Putamen (tissue), 1 donor: ENCODE measurements at regions not wholly inside any gene's neighbourhood (a gene's known extent, or its start where the extent isn't known, plus 50 kb on each side); places are given as distances from the start of the nearest gene placed in this dataset.
"Not testable (repeated sequence)": the region's sequence is repeated elsewhere in the genome, so short reads cannot be mapped to it uniquely, and the experiment has no call there.

ENCODE experiments used
- DNase-seq: peaks from one replicate; pipeline ENCODE4 v3.0.0-alpha.2; 2016; ENCODE audit warnings: low spot score

- DNase-seq = no peak
These were observed 1273.6 kb upstream of the SLC39A10 start for GRCh38 chr2:194383401-194383800.

- no peak for DNase-seq
These were observed 1274.8 kb upstream of the SLC39A10 start for GRCh38 chr2:194382221-194382620.

GRCh38 chr2:194380011-194380410, 1277.0 kb upstream of the SLC39A10 start:
- DNase-seq = no peak

GRCh38 chr2:194367390-194367789, 1289.6 kb upstream of the SLC39A10 start:
- not testable (repeated sequence) for DNase-seq

- DNase-seq = no peak
These were observed 1293.1 kb upstream of the SLC39A10 start for GRCh38 chr2:194363878-194364277.

GRCh38 chr2:194363295-194363694, 1293.7 kb upstream of the SLC39A10 start:
- DNase-seq = no peak

- DNase-seq = no peak
These were observed 1304.5 kb upstream of the SLC39A10 start for GRCh38 chr2:194352505-194352904.

GRCh38 chr2:194346193-194346592, 1310.8 kb upstream of the SLC39A10 start:
- DNase-seq = no peak

GRCh38 chr2:194345347-194345746, 1311.7 kb upstream of the SLC39A10 start:
- no peak for DNase-seq

GRCh38 chr2:194343167-194343566, 1313.9 kb upstream of the SLC39A10 start:
- no peak for DNase-seq

- no peak for DNase-seq
These were observed 1324.1 kb upstream of the SLC39A10 start for GRCh38 chr2:194332799-194333490.

GRCh38 chr2:194328456-194328855, 1328.6 kb upstream of the SLC39A10 start:
- DNase-seq = no peak

GRCh38 chr2:194327196-194327888, 1329.7 kb upstream of the SLC39A10 start:
- no peak for DNase-seq

GRCh38 chr2:194323740-194324139, 1333.3 kb upstream of the SLC39A10 start:
- no peak for DNase-seq

GRCh38 chr2:194320520-194320919, 1336.5 kb upstream of the SLC39A10 start:
- DNase-seq = no peak

- no peak for DNase-seq
These were observed 1337.6 kb upstream of the SLC39A10 start for GRCh38 chr2:194319222-194319992.

- DNase-seq = no peak
These were observed 1343.0 kb upstream of the SLC39A10 start for GRCh38 chr2:194314042-194314441.

GRCh38 chr2:194304191-194304590, 1352.8 kb upstream of the SLC39A10 start:
- no peak for DNase-seq

- DNase-seq = no peak
These were observed 1355.1 kb upstream of the SLC39A10 start for GRCh38 chr2:194301946-194302345.

- peak; percentile 9 for DNase-seq
These were observed 1362.9 kb upstream of the SLC39A10 start for GRCh38 chr2:194294156-194294555.

- no peak for DNase-seq
These were observed 1365.9 kb upstream of the SLC39A10 start for GRCh38 chr2:194291104-194291503.

GRCh38 chr2:194289712-194290346, 1367.2 kb upstream of the SLC39A10 start:
- DNase-seq = no peak
